GM13977 (cell line): ENCODE measurements at regions not wholly inside any gene's neighbourhood (a gene's known extent, or its start where the extent isn't known, plus 50 kb on each side); places are given as distances from the start of the nearest gene placed in this dataset.

Experiments
- DNase-seq: peaks from one replicate; pipeline ENCODE4 v3.0.0; 2012; ENCODE audit warnings: low spot score
- in situ Hi-C: fragments of 300-500 bp; cut with MboI; formaldehyde crosslinking; loops from one replicate; pipeline ENCODE4 v1.12.0; 2022; ENCODE audit warnings: low sequenced_read_pairs, low pct_unique_long_range_greater_than_20kb, mixed read lengths, inconsistent platforms; ENCODE audit not compliant: unreplicated experiment
- TF ChIP-seq, protein P1 (sequence below): IDR thresholded peaks from 2 replicates; pipeline ENCODE4 v1.5.1; 2012; ENCODE audit warnings: mild to moderate bottlenecking, control low read depth; ENCODE audit not compliant: insufficient read depth; ENCODE audit errors: extremely low read depth, missing control alignments

DNA sequence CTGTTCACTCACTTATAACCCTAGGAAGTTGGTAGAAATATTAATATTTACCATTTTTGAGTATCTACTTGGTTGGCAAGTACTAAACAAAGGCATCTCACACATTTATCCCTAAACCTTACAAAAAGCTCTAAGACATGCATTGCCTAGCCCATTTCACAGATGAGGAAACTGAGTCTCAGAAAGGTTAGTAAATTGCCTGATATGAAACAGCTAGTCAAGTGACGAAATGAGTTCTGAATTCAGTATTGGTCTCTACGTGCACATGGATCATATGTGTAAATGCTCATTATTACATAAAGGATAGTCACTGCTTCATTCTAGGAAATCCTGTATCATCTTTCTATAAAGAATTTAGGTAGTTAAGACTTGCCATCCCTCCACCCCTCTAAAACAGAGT lies 105.1 kb downstream of the BARHL2 start:
- in situ Hi-C loops, result no loop called here
- TF ChIP-seq, protein P1, sequence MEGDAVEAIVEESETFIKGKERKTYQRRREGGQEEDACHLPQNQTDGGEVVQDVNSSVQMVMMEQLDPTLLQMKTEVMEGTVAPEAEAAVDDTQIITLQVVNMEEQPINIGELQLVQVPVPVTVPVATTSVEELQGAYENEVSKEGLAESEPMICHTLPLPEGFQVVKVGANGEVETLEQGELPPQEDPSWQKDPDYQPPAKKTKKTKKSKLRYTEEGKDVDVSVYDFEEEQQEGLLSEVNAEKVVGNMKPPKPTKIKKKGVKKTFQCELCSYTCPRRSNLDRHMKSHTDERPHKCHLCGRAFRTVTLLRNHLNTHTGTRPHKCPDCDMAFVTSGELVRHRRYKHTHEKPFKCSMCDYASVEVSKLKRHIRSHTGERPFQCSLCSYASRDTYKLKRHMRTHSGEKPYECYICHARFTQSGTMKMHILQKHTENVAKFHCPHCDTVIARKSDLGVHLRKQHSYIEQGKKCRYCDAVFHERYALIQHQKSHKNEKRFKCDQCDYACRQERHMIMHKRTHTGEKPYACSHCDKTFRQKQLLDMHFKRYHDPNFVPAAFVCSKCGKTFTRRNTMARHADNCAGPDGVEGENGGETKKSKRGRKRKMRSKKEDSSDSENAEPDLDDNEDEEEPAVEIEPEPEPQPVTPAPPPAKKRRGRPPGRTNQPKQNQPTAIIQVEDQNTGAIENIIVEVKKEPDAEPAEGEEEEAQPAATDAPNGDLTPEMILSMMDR, result no peak
- no peak for DNase-seq

DNA sequence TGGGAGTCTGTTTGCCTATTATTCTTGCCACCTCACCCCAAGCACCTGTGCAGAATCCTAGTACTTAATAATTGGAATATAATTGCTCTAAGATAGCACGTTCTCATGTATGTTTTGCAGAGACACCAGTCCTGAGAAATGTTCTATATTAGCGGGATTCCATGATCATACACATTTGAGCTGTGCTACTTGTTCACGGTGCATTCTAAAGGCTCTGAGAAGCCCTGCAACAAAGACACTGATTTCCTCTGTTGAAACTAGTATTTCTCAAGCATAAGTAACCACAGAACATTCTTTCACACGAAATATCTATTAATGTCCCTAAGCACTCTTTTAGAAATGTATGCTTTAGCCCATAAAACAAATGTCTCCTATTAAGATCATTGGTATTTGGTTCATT lies 109.4 kb downstream of the BARHL2 start:
- DNase-seq, result no peak
- TF ChIP-seq, protein P1, result no peak
- in situ Hi-C loops, result no loop called here

DNA sequence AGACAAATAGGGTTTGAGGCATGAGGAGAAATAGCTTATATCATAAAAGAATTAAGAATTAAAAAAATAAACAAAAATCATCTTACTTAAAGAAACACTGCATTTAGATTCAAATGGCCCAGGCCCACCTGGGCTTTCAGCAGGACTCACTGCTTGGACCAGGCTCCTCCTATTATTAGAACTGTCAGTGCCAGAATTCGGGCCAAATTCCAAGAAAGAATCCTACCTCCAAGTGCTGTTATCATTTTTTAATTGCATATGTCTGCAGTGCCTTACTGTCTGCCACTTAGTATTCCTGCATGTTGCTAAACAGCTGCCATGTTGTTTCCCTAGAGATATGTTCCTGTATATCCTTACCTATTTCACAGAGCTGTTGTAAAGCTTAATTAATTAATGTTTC lies 112.0 kb downstream of the BARHL2 start:
- in situ Hi-C loops, result no loop called here
- DNase-seq, result no peak
- TF ChIP-seq, protein P1, result no peak

DNA sequence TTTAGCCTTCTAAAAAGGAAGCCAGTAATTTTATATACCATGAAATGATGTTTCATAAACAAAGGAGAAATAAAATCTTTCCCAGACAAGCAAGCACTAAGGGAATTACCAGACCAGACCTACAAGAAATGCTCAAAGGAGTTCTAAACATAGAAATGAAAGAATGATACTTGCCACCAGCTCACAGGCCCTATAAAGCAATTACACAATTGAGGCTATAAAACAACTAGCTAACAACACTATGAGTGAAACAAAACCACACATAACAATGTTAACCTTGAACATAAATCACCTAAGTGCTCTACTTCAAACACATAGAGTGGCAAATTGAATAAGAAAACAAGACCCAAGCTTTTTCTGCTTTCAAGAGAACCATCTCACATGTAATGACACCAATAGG lies 123.8 kb downstream of the BARHL2 start:
- DNase-seq, result no peak
- TF ChIP-seq, protein P1, result no peak
- in situ Hi-C loops, result no loop called here

DNA sequence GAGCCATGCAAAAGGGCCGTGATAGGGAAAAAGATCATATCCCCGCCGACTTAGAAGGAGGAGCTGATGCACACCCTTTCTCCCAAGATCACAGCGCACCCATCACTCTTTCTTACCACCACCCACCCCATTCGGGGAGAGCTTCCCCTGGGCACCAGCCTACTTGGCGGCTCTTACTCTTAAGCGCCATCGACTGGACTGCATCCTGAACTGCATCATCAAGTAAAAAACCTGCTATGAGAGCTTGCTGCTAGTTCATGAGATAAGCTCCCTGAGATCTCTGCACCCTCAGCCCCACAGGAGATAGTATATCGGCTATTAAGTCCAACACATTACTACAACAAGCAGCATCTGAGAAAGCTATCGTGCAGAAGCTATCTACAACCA lies 125.1 kb downstream of the BARHL2 start:
- in situ Hi-C loops, result no loop called here
- no peak for DNase-seq
- TF ChIP-seq, protein P1, result no peak

DNA sequence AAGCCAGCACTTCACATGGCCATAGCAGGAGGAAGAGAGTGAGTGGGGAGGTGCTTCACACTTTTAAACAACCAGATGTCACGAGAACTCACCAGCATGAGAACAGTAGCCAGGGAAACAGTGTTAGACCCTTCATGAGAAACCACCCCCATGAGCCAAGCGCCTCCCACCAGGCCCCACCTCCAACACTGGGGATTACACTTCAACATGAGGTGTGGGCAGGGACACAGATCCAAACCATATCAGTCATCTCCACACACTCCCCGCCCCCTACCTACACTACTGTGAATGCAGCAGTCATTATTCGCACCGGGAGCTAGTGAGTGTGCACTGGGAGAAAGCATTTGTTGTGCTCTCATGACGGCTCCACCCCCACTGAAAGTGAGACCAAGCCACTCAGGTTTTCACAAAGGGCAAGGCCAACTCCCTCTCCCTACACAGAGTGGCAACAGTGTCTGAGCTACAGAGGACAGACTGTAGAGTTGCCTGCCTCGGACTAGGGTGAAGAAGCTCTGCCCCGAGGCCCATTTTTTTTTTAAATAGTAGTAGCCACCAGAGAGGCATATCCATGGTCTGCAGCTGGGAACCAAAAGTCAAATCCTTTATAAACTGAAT lies 125.6 kb downstream of the BARHL2 start:
- TF ChIP-seq, protein P1, result no peak
- in situ Hi-C loops, result no loop called here
- DNase-seq, result no peak

DNA sequence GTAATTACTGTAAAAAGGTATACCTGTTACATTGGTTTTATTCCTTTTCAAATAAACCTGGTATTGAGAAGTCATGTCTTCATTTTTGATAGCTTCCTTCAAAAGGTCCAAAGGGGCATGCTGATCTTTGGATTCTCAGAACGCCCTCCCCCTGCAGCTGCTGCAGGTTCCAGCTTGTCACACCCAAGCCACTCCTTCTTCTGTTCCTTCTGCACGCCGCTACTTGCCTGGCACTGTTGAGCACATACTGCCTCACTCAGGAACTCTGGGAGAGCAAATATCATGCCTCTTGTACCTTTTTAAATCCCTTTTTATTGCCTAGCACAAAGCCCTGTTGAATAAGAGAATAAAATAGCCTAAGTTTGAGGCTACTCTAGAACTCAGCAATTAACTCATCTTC lies 136.9 kb downstream of the BARHL2 start:
- TF ChIP-seq, protein P1, result no peak
- in situ Hi-C loops, result no loop called here
- DNase-seq, result no peak
